NT2/D1 (cell line): ENCODE measurements at regions not wholly inside any gene's neighbourhood (a gene's known extent, or its start where the extent isn't known, plus 50 kb on each side); places are given as distances from the start of the nearest gene placed in this dataset.
"Not testable (repeated sequence)": the region's sequence is repeated elsewhere in the genome, so short reads cannot be mapped to it uniquely, and the experiment has no call there.

Experiments used
- SUZ12 ChIP-seq: IDR thresholded peaks from 2 replicates; pipeline ENCODE4 v1.6.1; 2011; ENCODE audit not compliant: insufficient read length, insufficient read depth; ENCODE audit errors: extremely low read depth
- YY1 ChIP-seq: IDR thresholded peaks from 2 replicates; pipeline ENCODE4 v1.6.1; 2011; ENCODE audit not compliant: insufficient read length, insufficient read depth
- ZNF274 ChIP-seq: IDR thresholded peaks from 2 replicates; pipeline ENCODE4 v1.6.1; 2011; ENCODE audit warnings: mild to moderate bottlenecking, low read depth, low read length

- not testable (repeated sequence) for TF ChIP-seq YY1, ZNF274
- peak; percentile 67 for TF ChIP-seq SUZ12
These were observed 2785.4 kb downstream of the RPIA start for GRCh38 chr2:91476936-91477246.
